SK-N-DZ (cell line): ENCODE measurements at regions not wholly inside any gene's neighbourhood (a gene's known extent, or its start where the extent isn't known, plus 50 kb on each side); places are given as distances from the start of the nearest gene placed in this dataset.

ENCODE experiments used
- DNase-seq: peaks from one replicate; pipeline ENCODE4 v3.0.0-alpha.2; 2015; ENCODE audit warnings: low spot score

GRCh38 chr17:413706-414380 lies 61.2 kb upstream of the RPH3AL start:
- DNase-seq, result no peak

- DNase-seq, result no peak
Measured at GRCh38 chr17:413016-413350, 60.4 kb upstream of the RPH3AL start.

GRCh38 chr17:412211-413015 lies 59.8 kb upstream of the RPH3AL start:
- peak; percentile 59 for DNase-seq

GRCh38 chr17:411421-412120 lies 59.0 kb upstream of the RPH3AL start:
- DNase-seq, result no peak

GRCh38 chr17:410543-411401 lies 58.2 kb upstream of the RPH3AL start:
- peak; percentile 61 for DNase-seq

DNA sequence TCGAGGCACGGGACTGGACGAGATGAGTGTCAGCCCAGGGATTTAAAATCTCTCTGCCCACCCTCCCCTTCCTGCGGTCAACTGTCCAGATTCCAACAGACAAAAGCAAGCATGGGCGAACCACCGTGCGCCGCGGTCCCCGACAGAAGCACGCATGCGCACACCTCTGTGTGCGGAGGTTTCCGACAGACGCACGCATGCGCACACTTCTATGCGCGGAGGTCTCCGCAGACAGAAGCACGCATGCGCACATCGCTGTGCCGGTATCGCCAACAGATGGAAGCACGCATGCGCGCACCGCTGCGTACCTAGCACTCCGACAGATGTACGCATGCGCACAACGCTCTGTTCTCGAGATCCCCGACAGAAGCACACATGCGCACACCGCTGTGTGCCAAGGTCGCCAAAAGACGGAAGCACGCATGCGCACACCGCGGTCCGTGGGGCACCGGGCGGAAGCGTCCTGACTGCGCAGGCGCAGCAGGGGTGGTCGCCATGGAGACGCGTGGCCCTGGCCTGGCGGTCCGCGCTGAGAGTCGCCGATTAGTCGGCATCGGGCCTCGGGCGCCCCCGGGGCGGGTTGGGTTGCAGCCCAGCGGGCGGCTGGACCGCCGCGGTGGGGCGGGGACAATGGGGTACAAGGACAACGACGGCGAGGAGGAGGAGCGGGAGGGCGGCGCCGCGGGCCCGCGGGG lies 57.4 kb upstream of the RPH3AL start:
- peak; percentile 100 for DNase-seq

DNA sequence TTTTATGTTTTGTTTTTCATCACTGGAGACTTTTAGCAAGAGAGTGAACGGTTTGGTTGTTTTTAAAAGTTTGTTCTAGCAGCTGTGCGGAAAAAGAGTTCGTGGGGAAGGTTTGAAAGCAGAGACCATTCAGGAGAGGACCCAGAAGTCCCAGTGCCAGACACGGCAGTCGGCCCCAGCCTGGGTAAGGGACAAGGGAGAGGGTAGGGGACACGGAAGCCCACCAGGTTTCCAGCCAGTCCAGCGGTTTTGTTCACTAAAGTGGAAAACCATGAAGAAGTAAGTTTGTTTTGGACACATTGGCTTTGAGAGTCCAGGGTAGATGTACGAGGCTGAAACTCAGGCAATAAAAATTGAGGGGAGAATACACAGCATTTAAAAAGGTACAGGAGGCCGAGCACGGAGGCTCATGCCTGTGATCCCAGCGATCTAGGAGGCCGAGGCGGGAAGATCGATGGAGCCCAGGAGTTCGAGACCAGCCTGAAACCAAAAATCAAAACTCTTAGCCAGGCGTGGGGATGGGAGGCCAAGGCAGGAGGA lies 56.8 kb upstream of the RPH3AL start:
- DNase-seq, result no peak

GRCh38 chr17:404703-405102 lies 52.1 kb upstream of the RPH3AL start:
- no peak for DNase-seq
